GM21825 (cell line): ENCODE measurements at regions not wholly inside any gene's neighbourhood (a gene's known extent, or its start where the extent isn't known, plus 50 kb on each side); places are given as distances from the start of the nearest gene placed in this dataset.

Experiments used
- ATAC-seq: cut with Tn5 transposase; IDR thresholded peaks from one replicate; pipeline ENCODE4 v1.9.1; 2021; ENCODE audit warnings: mild to moderate bottlenecking, moderate library complexity; ENCODE audit not compliant: unreplicated experiment

GRCh38 chr15:39135989-39136388, 444.9 kb upstream of the THBS1 start:
- ATAC-seq: no peak

GRCh38 chr15:39139431-39140059, 441.3 kb upstream of the THBS1 start:
- ATAC-seq: no peak

DNA sequence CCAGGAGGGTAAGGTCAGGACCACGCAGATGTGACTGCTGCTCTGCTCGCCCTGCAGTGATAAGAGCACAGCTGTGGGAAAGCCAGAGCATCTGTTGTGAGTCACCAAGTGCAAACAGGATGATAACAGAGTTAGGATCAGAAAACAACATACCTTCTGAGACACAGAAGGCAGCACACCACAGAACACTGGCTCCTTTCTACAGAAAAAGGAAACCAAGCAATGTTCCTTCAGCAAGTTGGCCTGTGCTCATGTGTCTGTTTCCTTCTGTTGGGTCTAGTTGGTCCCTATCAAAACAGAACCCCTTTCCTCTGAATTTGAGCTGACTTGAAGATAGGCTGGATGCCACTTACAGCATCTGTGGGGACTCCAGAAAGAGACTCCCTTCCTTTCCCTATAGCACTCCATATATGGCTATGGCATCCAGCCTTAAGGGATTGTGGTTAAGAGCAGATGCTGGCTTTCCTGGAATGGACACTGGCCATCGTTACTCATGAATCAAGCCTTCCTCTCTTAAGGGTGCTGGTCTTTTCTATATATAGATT, 440.7 kb upstream of the THBS1 start:
- ATAC-seq: no peak

- no peak for ATAC-seq
These were observed 438.4 kb upstream of the THBS1 start for GRCh38 chr15:39142500-39142899.

GRCh38 chr15:39143479-39143878, 437.4 kb upstream of the THBS1 start:
- no peak for ATAC-seq

DNA sequence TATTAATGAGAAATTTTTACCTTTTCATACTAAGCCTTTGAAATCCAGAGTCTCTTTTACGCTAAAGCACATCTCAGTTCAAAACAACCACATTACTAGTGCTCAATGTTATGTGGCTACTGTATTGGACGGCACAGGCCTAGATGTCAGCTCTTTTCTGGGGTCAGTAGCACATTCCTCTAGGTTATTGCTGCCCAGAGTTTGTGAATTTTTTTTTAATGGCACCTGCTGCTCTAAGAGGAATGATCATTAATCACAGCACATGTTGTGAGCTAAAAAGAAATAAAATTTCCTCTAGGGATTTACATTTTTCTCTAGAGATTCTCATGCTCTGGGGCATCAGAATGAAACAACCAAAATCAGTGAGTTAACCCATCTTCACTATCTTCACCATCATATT, 436.8 kb upstream of the THBS1 start:
- ATAC-seq: no peak

GRCh38 chr15:39144613-39145499, 436.0 kb upstream of the THBS1 start:
- no peak for ATAC-seq

GRCh38 chr15:39145854-39146625, 434.8 kb upstream of the THBS1 start:
- no peak for ATAC-seq

DNA sequence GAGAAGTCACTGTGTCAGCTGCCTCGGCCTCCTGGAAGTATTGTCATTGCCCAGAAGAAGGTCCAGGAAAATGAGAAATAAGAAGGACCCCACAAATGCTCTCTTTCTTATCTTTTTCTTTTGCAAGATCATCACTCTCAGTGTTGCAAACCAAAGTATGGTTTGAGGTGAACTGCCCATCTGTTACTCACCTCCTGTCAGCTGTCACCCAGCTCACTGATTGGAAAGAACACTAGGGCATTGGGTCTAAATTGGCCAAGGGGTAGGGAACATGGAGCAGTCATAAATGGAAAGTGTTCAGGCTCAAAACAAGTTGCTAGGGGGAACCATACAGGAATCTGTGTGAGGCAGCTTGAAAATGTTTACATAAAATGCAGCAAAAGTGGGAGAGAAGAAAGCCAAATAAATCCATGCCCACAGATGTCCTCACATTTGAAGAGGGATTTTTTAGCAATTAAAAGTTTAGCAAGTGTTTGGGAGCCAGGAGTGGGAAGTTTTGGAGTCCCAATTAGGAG, 431.2 kb upstream of the THBS1 start:
- ATAC-seq: no peak

DNA sequence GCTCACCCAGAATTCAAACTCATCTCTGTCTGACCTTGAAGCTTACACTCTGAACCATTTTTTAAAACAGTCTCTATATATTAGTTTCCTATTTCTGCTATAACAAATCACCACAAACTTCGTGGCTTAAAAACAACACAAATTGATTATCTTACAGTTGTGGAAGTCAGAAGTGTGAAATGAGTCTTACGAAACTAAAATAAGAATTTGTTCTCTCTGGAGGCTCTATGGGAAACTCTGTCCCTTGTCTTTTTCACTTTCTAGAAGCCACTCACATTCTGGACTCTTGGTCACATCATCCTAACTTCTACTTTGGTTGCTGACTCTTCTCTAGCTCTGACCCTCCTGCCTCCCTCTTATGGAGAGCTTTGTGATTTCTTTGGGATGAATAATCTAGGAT, 429.3 kb upstream of the THBS1 start:
- ATAC-seq: no peak

DNA sequence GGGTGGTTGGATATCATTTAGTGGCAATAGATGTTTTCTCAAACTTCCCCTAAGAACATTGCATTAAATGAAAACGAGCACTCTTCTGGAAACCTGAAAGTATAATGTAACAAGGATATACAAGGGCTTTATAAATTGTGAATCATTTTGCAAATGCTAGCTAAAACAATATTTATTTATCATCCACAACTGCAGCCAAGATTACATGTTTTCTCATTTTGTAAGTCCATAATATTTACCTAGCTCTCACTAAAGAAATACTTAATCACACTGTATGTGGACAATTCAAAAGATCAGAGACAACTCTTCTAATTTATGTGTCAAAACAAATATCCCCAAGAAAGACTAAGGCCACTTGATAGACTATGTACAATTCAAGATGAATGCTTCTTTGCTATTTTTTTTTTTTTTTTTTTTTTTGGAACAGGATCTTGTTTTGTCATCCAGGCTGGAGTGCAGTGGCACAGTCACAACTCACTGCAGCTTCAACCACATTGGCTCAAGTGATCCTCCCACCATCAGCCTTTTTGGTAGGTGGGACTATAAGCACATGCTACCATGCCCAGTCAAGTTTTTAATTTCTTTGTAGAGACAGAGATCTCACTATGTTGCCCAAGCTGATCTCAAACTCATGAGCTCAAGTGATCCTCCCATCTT, 427.7 kb upstream of the THBS1 start:
- no peak for ATAC-seq

- ATAC-seq: no peak
These were observed 427.2 kb upstream of the THBS1 start for GRCh38 chr15:39153716-39154115.

GRCh38 chr15:39154227-39154638, 426.6 kb upstream of the THBS1 start:
- no peak for ATAC-seq

GRCh38 chr15:39154776-39155175, 426.1 kb upstream of the THBS1 start:
- no peak for ATAC-seq

DNA sequence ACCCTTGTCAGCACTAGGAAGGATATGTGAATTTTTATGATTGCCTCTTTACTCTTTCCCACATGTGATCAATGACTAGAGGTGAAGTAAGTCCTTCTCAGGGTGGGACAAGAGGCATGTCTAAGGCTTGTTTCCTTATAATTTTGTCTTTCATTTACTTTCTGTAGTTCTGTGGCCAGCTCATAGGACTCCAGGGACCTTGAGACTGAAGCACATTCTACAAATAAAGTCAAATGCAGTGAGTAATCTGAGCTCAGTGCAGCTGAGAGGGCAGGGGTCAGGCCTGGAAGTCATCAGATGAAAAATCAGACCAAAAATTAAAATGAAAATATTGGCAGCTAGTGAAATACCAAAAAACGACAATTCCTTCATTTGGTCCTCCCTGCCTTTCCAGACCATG, 424.7 kb upstream of the THBS1 start:
- no peak for ATAC-seq

GRCh38 chr15:39156646-39157250, 424.1 kb upstream of the THBS1 start:
- ATAC-seq: no peak

DNA sequence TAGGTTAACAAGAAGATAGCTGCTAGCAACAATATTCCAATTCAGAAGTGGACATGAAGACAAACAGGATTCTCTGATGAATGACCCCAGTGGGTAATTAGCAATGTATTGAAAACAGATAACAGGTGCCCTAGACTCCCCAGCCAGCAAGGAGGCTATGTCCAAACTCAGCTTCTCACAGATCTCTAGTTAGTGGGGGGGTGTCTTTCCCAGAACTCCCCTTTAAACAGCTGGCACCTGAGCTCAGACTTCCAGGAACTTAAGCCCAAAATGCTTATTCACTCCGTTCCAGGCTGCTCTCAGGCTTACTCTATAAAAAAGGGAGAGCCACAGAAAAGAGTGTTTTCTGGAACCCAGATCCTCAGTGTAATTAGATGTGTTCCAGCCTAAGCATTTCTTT, 423.0 kb upstream of the THBS1 start:
- ATAC-seq: no peak

DNA sequence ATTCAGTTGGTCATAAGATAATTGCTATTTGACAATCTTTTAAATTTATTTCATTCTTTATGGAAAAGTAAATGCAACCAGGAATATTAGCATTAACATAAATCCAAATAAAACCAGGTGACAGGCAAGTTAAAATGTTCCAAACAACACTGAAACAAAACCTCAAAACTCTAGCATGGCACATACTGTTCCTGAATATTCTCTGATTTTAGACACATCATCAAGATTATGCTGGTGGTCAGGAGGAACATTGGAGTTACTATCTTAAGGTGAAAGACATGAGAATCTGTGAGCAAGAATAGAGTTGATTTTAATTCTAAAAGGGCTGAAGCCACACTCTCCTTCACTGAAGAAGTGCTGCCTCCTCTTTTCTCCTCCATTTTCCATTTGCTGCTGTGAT, 421.0 kb upstream of the THBS1 start:
- ATAC-seq: no peak

GRCh38 chr15:39161096-39161495, 419.8 kb upstream of the THBS1 start:
- no peak for ATAC-seq

GRCh38 chr15:39165020-39165706, 415.7 kb upstream of the THBS1 start:
- ATAC-seq: no peak
